CD14-positive monocyte (primary cell): ENCODE measurements at regions not wholly inside any gene's neighbourhood (a gene's known extent, or its start where the extent isn't known, plus 50 kb on each side); places are given as distances from the start of the nearest gene placed in this dataset.

Experiments used
- DNase-seq, 3 donors: peaks; one replicate each; pipeline ENCODE4 v3.0.0-alpha.2; 2011 to 2022
- H2AFZ ChIP-seq: 2 replicates; pipeline ENCODE4 v1.6.0; 2012; ENCODE audit warnings: mild to moderate bottlenecking, low read depth, low read length, inconsistent platforms; ENCODE audit not compliant: insufficient read depth, poor library complexity, severe bottlenecking
- H3K27ac ChIP-seq, 2 donors: 1 replicate in 1 of 2; 2 replicates in 1 of 2; pipeline ENCODE4 v1.5.1; 2012 to 2013; ENCODE audit warnings: low read length in 2 of 2, control low read depth in 1 of 2, inconsistent platforms in 1 of 2, low read depth in 1 of 2, mild to moderate bottlenecking in 1 of 2
- H3K27me3 ChIP-seq, 2 donors: one replicate each; pipeline versions ENCODE4 v1.6.0 to v1.6.1; 2011 to 2013; ENCODE audit warnings: low read length in 2 of 2; ENCODE audit not compliant: control insufficient read depth in 2 of 2, insufficient read depth in 2 of 2
- H3K36me3 ChIP-seq, 2 donors: replicated peaks in 1 of 2; 1 replicate in 1 of 2; 2 replicates in 1 of 2; pipeline versions ENCODE4 v1.5.1 to v1.6.1; 2012 to 2013; ENCODE audit warnings: low read length in 2 of 2, control low read depth in 1 of 2, inconsistent platforms in 1 of 2, mild to moderate bottlenecking in 1 of 2; ENCODE audit not compliant: insufficient read depth in 2 of 2, control insufficient read depth in 1 of 2
- H3K4me1 ChIP-seq, 2 donors: 1 replicate in 1 of 2; 2 replicates in 1 of 2; pipeline versions ENCODE4 v1.5.1 to v1.6.1; 2012 to 2013; ENCODE audit warnings: low read length in 2 of 2, control low read depth in 1 of 2, inconsistent platforms in 1 of 2, mild to moderate bottlenecking in 1 of 2, moderate library complexity in 1 of 2; ENCODE audit not compliant: insufficient read depth in 2 of 2, control insufficient read depth in 1 of 2
- H3K4me2 ChIP-seq: replicated peaks from 2 replicates; pipeline ENCODE3; 2012; ENCODE audit warnings: low read length, moderate library complexity, mild to moderate bottlenecking; ENCODE audit not compliant: poor library complexity, severe bottlenecking; ENCODE audit errors: extremely low read depth
- H3K4me3 ChIP-seq, 3 experiments: fragments of 200-600 bp in 1 of 3; sonication (generic) in 1 of 3; replicated peaks in 1 of 3; 1 replicate in 2 of 3; 2 replicates in 1 of 3; pipeline ENCODE4 v1.5.1; 2011 to 2013; ENCODE audit warnings: low read length in 3 of 3, mild to moderate bottlenecking in 3 of 3, control low read depth in 2 of 3, low read depth in 2 of 3, inconsistent platforms in 1 of 3, moderate library complexity in 1 of 3
- H3K79me2 ChIP-seq: 2 replicates; pipeline ENCODE4 v1.6.0; 2012; ENCODE audit warnings: mild to moderate bottlenecking, control low read depth, inconsistent platforms, low read length, moderate library complexity; ENCODE audit not compliant: insufficient read depth
- H3K9ac ChIP-seq: 2 replicates; pipeline ENCODE4 v1.6.0; 2017; ENCODE audit warnings: low read length, mild to moderate bottlenecking; ENCODE audit not compliant: insufficient read depth, poor library complexity, severe bottlenecking
- H3K9me3 ChIP-seq, 2 donors: replicated peaks in 1 of 2; 1 replicate in 1 of 2; 2 replicates in 1 of 2; pipeline versions ENCODE4 v1.5.1 to v1.6.1; 2012 to 2013; ENCODE audit warnings: low read length in 2 of 2, control low read depth in 1 of 2; ENCODE audit not compliant: control insufficient read depth in 1 of 2, insufficient read depth in 1 of 2
- H4K20me1 ChIP-seq: 2 replicates; pipeline ENCODE4 v1.6.0; 2012; ENCODE audit warnings: mild to moderate bottlenecking, low read length, control low read depth, moderate library complexity; ENCODE audit not compliant: insufficient read depth
- H3K27ac Mint-ChIP-seq, 7 donors: one replicate each; pipeline ENCODE4 v1.8.0; 2020; ENCODE audit warnings: mild to moderate bottlenecking in 7 of 7, mixed read lengths in 7 of 7, moderate library complexity in 6 of 7, inconsistent platforms in 2 of 7
- H3K27me3 Mint-ChIP-seq, 3 donors: one replicate each; pipeline ENCODE4 v1.8.0; 2021 to 2022; ENCODE audit warnings: low read depth in 3 of 3, mild to moderate bottlenecking in 3 of 3, mixed read lengths in 3 of 3, moderate library complexity in 3 of 3, inconsistent platforms in 1 of 3
- H3K36me3 Mint-ChIP-seq, 2 donors: one replicate each; pipeline ENCODE4 v1.8.0; 2020; ENCODE audit warnings: mixed read lengths in 2 of 2, inconsistent platforms in 1 of 2, mild to moderate bottlenecking in 1 of 2
- H3K4me1 Mint-ChIP-seq: one replicate; pipeline ENCODE4 v1.8.0; 2020; ENCODE audit warnings: mild to moderate bottlenecking, mixed read lengths
- H3K4me3 Mint-ChIP-seq, 2 donors: one replicate each; pipeline ENCODE4 v1.8.0; 2020; ENCODE audit warnings: mild to moderate bottlenecking in 2 of 2, mixed read lengths in 2 of 2, moderate library complexity in 1 of 2
- H3K9me3 Mint-ChIP-seq, 7 donors: one replicate each; pipeline ENCODE4 v1.8.0; 2020 to 2022; ENCODE audit warnings: mixed read lengths in 7 of 7, mild to moderate bottlenecking in 6 of 7, moderate library complexity in 6 of 7, inconsistent platforms in 2 of 7
- WGBS: methylation state at CpG from one replicate; pipeline ENCODE4 v1.1.5; 2013; ENCODE audit warnings: missing lambda C conversion rate; ENCODE audit not compliant: insufficient coverage; 5-methylcytosine and 5-hydroxymethylcytosine counted together
- intact Hi-C, 2 donors: fragments of 100-400 bp; cut with micrococcal nuclease; formaldehyde crosslinking; loops; one replicate each; pipeline versions ENCODE4 v1.15.0 to v1.15.1; 2023
- TF ChIP-seq, protein P1 (sequence below): fragments of 200-600 bp; IDR thresholded peaks from one replicate; pipeline ENCODE4 v1.8.0; 2022; ENCODE audit warnings: antibody characterized with exemption, mild to moderate bottlenecking

GRCh38 chr11:29162491-29162890 lies 854.3 kb downstream of the KCNA4 start:
- Histone ChIP-seq H3K9ac (no peak overlapping the region), H3K4me2 (no peak overlapping the region), H4K20me1 (no peaks in the 10 kb centered on the region), H3K9me3 (no peaks in the 10 kb centered on the region), H3K4me3 (no peak overlapping the region), H3K4me1 (no peaks in the 10 kb centered on the region), H3K79me2 (no peaks in the 10 kb centered on the region), H3K36me3 (no peaks in the 10 kb centered on the region), H2AFZ (no peak overlapping the region), H3K27ac (no peak overlapping the region), H3K27me3 (no peaks in the 10 kb centered on the region)
- H3K9me3 Mint-ChIP-seq: peaks cover 0 to 2% (median 0%) of the 10 kb centered on the region in 7 donors
- H3K4me3 Mint-ChIP-seq: no peak overlapping the region
- 60% methylated on average over 1 of the region's 2 CpGs for WGBS
- intact Hi-C loops: no loop called here
- H3K4me1 Mint-ChIP-seq: no peaks in the 10 kb centered on the region
- peaks cover 0 to under 1% (median 0%) of the 10 kb centered on the region in 3 donors for H3K27me3 Mint-ChIP-seq
- H3K36me3 Mint-ChIP-seq: no peaks in the 10 kb centered on the region
- no peak for DNase-seq
- TF ChIP-seq, protein P1, sequence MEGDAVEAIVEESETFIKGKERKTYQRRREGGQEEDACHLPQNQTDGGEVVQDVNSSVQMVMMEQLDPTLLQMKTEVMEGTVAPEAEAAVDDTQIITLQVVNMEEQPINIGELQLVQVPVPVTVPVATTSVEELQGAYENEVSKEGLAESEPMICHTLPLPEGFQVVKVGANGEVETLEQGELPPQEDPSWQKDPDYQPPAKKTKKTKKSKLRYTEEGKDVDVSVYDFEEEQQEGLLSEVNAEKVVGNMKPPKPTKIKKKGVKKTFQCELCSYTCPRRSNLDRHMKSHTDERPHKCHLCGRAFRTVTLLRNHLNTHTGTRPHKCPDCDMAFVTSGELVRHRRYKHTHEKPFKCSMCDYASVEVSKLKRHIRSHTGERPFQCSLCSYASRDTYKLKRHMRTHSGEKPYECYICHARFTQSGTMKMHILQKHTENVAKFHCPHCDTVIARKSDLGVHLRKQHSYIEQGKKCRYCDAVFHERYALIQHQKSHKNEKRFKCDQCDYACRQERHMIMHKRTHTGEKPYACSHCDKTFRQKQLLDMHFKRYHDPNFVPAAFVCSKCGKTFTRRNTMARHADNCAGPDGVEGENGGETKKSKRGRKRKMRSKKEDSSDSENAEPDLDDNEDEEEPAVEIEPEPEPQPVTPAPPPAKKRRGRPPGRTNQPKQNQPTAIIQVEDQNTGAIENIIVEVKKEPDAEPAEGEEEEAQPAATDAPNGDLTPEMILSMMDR: no peak
- no peak overlapping the region for H3K27ac Mint-ChIP-seq

DNA sequence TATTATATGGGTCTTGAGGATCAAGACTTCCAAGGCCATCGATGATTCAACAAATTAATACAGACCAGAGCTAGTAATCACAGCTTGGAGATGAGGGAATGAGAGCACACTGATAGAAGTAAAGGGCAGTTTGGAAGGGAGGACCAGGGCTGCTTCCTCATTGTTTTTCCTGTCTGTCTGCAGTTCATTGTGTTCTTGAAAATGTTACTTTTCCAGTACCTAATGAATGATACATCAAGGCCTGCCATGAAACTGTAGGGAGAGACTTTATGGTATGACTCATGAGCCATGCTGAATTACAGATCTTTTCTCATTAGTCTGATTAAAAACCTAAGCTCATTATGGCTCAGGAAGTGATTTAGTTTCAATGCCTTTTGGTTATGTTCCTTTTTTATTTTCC lies 855.6 kb downstream of the KCNA4 start:
- H3K4me1 Mint-ChIP-seq: no peaks in the 10 kb centered on the region
- H3K27me3 ChIP-seq: no peaks in the 10 kb centered on the region
- intact Hi-C loops: no loop called here
- H4K20me1 ChIP-seq: no peaks in the 10 kb centered on the region
- H3K4me3 ChIP-seq: no peak overlapping the region
- H3K4me3 Mint-ChIP-seq: no peak overlapping the region
- H3K27ac ChIP-seq: no peak overlapping the region
- no CpG with 5 or more reads among the region's 1 CpG for WGBS
- no peak overlapping the region for H3K9ac ChIP-seq
- no peaks in the 10 kb centered on the region for H3K9me3 ChIP-seq
- no peaks in the 10 kb centered on the region for H3K36me3 Mint-ChIP-seq
- no peak overlapping the region for H2AFZ ChIP-seq
- no peaks in the 10 kb centered on the region for H3K27me3 Mint-ChIP-seq
- H3K9me3 Mint-ChIP-seq: peaks cover 0 to 2% (median 0%) of the 10 kb centered on the region in 7 donors
- no peak for DNase-seq
- no peaks in the 10 kb centered on the region for H3K79me2 ChIP-seq
- no peaks in the 10 kb centered on the region for H3K36me3 ChIP-seq
- H3K4me1 ChIP-seq: no peaks in the 10 kb centered on the region
- no peak overlapping the region for H3K4me2 ChIP-seq
- no peak overlapping the region for H3K27ac Mint-ChIP-seq
- TF ChIP-seq, protein P1: no peak
